HEK293 (cell line): ENCODE measurements at regions not wholly inside any gene's neighbourhood (a gene's known extent, or its start where the extent isn't known, plus 50 kb on each side); places are given as distances from the start of the nearest gene placed in this dataset.
"Not testable (repeated sequence)": the region's sequence is repeated elsewhere in the genome, so short reads cannot be mapped to it uniquely, and the experiment has no call there.

Experiments
- CTCF ChIA-PET: fragments of 350-600 bp; formaldehyde crosslinking; extraction: SDS; loops from one replicate; lab custom pipeline; 2021; ENCODE audit warnings: antibody characterized with exemption; lab: Yijun Ruan, JAX
- POLR2A ChIA-PET: fragments of 300-600 bp; formaldehyde crosslinking; extraction: SDS; loops from one replicate; lab custom pipeline; 2020; ENCODE audit warnings: antibody characterized with exemption, inconsistent platforms; lab: Yijun Ruan, JAX
- H3K27ac ChIP-seq: fragments of 200-500 bp; sonication (Bioruptor generic); 2 replicates; pipeline ENCODE4 v1.5.1; 2014; ENCODE audit warnings: low read depth, low read length, control low read depth, inconsistent platforms; ENCODE audit errors: extremely low read depth
- H3K36me3 ChIP-seq, 2 experiments: fragments of 200-500 bp in 1 of 2; sonication (Bioruptor generic) in 1 of 2; 1 replicate in 1 of 2; 2 replicates in 1 of 2; pipeline ENCODE4 v1.5.1; 2014 to 2017; ENCODE audit warnings: inconsistent platforms in 2 of 2, low read length in 2 of 2; ENCODE audit not compliant: control insufficient read depth in 2 of 2, insufficient read depth in 1 of 2
- H3K4me1 ChIP-seq: fragments of 200-500 bp; sonication (Bioruptor generic); 2 replicates; pipeline ENCODE4 v1.5.1; 2014; ENCODE audit warnings: mild to moderate bottlenecking, low read length, inconsistent platforms; ENCODE audit not compliant: control insufficient read depth, insufficient read depth
- H3K4me3 ChIP-seq: 2 replicates; pipeline ENCODE4 v1.5.1; 2011; ENCODE audit warnings: low read depth, mild to moderate bottlenecking, control low read depth, low read length, moderate library complexity
- H3K9me3 ChIP-seq: fragments of 200-500 bp; sonication (Bioruptor generic); 2 replicates; pipeline ENCODE4 v1.5.1; 2014; ENCODE audit warnings: low read depth, low read length, inconsistent platforms; ENCODE audit not compliant: control insufficient read depth, insufficient read depth
- AEBP2 ChIP-seq: fragments of 450-650 bp; formaldehyde crosslinking; IDR thresholded peaks from 2 replicates; pipeline ENCODE4 v1.5.1; 2016; ENCODE audit warnings: missing biosample characterization, missing genetic modification characterization, borderline replicate concordance
- EGR2 ChIP-seq: fragments of 450-650 bp; formaldehyde crosslinking; IDR thresholded peaks from 2 replicates; pipeline ENCODE4 v1.5.1; 2016; ENCODE audit warnings: low read depth, missing biosample characterization, missing genetic modification characterization
- INSM2 ChIP-seq: fragments of 450-650 bp; formaldehyde crosslinking; IDR thresholded peaks from 2 replicates; pipeline ENCODE4 v1.5.1; 2016; ENCODE audit warnings: missing biosample characterization, missing genetic modification characterization
- KLF16 ChIP-seq: fragments of 450-650 bp; formaldehyde crosslinking; IDR thresholded peaks from 2 replicates; pipeline ENCODE4 v1.5.1; 2017; ENCODE audit warnings: missing biosample characterization, missing genetic modification characterization
- MZF1 ChIP-seq: fragments of 450-650 bp; formaldehyde crosslinking; IDR thresholded peaks from 2 replicates; pipeline ENCODE4 v1.5.1; 2017; ENCODE audit warnings: missing biosample characterization, missing genetic modification characterization, borderline replicate concordance
- OSR2 ChIP-seq: fragments of 450-650 bp; formaldehyde crosslinking; IDR thresholded peaks from 2 replicates; pipeline ENCODE4 v1.5.1; 2016; ENCODE audit warnings: missing biosample characterization, missing genetic modification characterization
- SP2 ChIP-seq: fragments of 450-650 bp; formaldehyde crosslinking; IDR thresholded peaks from 2 replicates; pipeline ENCODE4 v1.5.1; 2016; ENCODE audit warnings: missing biosample characterization, missing genetic modification characterization
- ZBTB21 ChIP-seq: fragments of 450-650 bp; formaldehyde crosslinking; IDR thresholded peaks from 2 replicates; pipeline ENCODE4 v1.5.1; 2017; ENCODE audit warnings: missing biosample characterization, missing genetic modification characterization
- ZBTB6 ChIP-seq: fragments of 450-650 bp; formaldehyde crosslinking; IDR thresholded peaks from 2 replicates; pipeline ENCODE4 v1.5.1; 2017; ENCODE audit warnings: missing biosample characterization, missing genetic modification characterization
- ZNF155 ChIP-seq: fragments of 450-650 bp; formaldehyde crosslinking; IDR thresholded peaks from 2 replicates; pipeline ENCODE4 v1.5.1; 2016; ENCODE audit warnings: missing biosample characterization, missing genetic modification characterization
- ZNF19 ChIP-seq: fragments of 450-650 bp; formaldehyde crosslinking; IDR thresholded peaks from 2 replicates; pipeline ENCODE4; 2016; ENCODE audit warnings: missing biosample characterization, missing genetic modification characterization, low read depth
- ZNF423 ChIP-seq: fragments of 450-650 bp; formaldehyde crosslinking; IDR thresholded peaks from 2 replicates; pipeline ENCODE4 v1.5.1; 2016; ENCODE audit warnings: missing biosample characterization, missing genetic modification characterization
- ZNF48 ChIP-seq: fragments of 450-650 bp; formaldehyde crosslinking; IDR thresholded peaks from 2 replicates; pipeline ENCODE4 v1.5.1; 2016; ENCODE audit warnings: missing biosample characterization, missing genetic modification characterization
- ZNF549 ChIP-seq: fragments of 450-650 bp; IDR thresholded peaks from 2 replicates; pipeline ENCODE4 v1.5.1; 2018; ENCODE audit warnings: missing biosample characterization, missing genetic modification characterization, mild to moderate bottlenecking, inconsistent platforms, moderate library complexity
- ZNF558 ChIP-seq: fragments of 450-650 bp; formaldehyde crosslinking; IDR thresholded peaks from 2 replicates; pipeline ENCODE4 v1.5.1; 2016; ENCODE audit warnings: missing biosample characterization, missing genetic modification characterization
- ZNF560 ChIP-seq: fragments of 450-650 bp; formaldehyde crosslinking; IDR thresholded peaks from 2 replicates; pipeline ENCODE4 v1.5.1; 2017; ENCODE audit warnings: missing biosample characterization, missing genetic modification characterization, borderline replicate concordance
- ZNF792 ChIP-seq: fragments of 450-650 bp; formaldehyde crosslinking; IDR thresholded peaks from 2 replicates; pipeline ENCODE4 v1.5.1; 2016; ENCODE audit warnings: missing biosample characterization, missing genetic modification characterization
- TF ChIP-seq, protein P1 (sequence below): fragments of 450-650 bp; formaldehyde crosslinking; IDR thresholded peaks from 2 replicates; pipeline ENCODE4 v1.5.1; 2017; ENCODE audit warnings: missing biosample characterization, missing genetic modification characterization
- TF ChIP-seq, protein P2 (sequence below): fragments of 450-650 bp; formaldehyde crosslinking; IDR thresholded peaks from 2 replicates; pipeline ENCODE4 v1.5.1; 2016; ENCODE audit warnings: missing biosample characterization, missing genetic modification characterization

DNA sequence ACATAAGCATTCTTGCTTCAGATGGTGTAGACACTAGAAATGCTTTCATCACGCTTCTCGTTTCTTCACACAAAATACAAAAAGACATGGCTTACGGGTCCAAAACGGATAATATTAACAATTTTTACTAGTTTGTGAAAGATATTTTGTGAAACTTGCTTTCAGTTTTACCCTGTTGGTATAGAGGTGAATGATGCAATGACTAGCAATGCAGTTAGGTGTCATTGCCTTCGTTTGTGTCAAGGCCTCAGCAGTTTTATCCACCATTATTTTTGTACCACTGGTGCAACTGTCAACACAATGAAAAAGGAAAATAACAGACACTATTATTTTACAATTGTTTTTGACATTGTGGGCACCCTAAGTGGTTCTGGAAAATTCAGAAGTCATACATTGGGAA is 323.0 kb downstream of the FLRT2 start (continued):
- no peak for TF ChIP-seq ZBTB6 (tag by site-specific recombination)

DNA sequence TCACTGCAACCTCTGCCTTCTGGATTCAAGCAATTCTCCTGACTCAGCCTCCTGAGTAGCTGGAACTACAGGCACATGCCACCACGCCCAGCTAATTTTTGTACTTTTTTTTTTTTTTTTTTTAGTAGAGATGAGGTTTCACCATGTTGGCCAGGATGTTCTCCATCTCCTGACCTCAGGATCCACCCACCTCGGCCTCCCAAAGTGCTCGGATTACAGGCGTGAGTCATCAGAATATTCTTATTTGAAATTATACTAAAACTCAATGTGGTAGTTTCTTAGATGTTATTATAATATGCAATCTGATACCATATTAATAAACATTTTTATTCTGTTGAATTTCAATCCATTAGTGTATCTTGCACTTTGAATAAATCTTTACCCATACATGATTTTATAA is 322.2 kb downstream of the FLRT2 start:
- H3K36me3 ChIP-seq, H3K4me3 ChIP-seq, CTCF ChIA-PET, H3K9me3 ChIP-seq, H3K4me1 ChIP-seq, POLR2A ChIA-PET, H3K27ac ChIP-seq: not testable (repeated sequence)

- H3K9me3 ChIP-seq, CTCF ChIA-PET: not testable (repeated sequence)
These were observed 300.6 kb downstream of the FLRT2 start for GRCh38 chr14:85830549-85830948.

DNA sequence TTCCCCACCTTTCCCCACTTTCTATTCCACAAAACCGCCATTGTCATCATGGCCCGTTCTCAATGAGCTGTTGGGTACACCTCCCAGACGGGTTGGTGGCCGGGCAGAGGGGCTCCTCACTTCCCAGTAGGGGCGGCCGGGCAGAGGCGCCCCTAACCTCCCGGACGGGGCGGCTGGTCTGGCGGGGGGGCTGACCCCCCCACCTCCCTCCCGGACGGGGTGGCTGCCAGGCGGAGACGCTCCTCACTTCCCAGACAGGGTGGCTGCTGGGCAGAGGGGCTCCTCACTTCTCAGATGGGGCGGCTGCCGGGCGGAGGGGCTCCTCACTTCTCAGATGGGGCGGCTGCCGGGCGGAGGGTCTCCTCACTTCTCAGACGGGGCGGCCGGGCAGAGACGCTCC is 299.7 kb downstream of the FLRT2 start:
- POLR2A ChIA-PET, H3K27ac ChIP-seq, H3K9me3 ChIP-seq, H3K4me1 ChIP-seq, H3K4me3 ChIP-seq, H3K36me3 ChIP-seq, CTCF ChIA-PET: not testable (repeated sequence)

More at GRCh38 chr14:85830549-85830948, 300.6 kb downstream of the FLRT2 start:
- H3K4me3 ChIP-seq, POLR2A ChIA-PET, H3K36me3 ChIP-seq, H3K4me1 ChIP-seq, H3K27ac ChIP-seq: not testable (repeated sequence)

DNA sequence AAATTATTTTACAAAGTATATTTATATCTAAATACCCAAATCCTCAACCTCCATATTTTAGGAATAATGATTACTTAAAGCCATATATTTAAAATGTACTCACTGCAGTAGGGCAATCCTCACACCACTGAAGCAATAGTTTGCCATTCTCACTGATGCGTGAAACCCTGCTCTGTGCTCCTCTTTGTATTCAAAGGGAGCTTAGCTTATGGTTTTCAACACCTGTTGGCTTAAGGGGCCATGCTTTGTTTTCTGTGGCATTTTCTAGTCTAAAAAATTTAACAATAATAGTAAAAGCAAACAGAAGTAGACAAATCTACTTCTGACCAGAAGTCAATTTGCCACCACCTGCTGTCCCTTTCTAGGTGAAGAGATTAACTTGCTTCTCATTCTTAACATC is 294.6 kb downstream of the FLRT2 start:
- Histone ChIP-seq H3K4me1 (no peaks in the 10 kb centered on the region), H3K36me3 (no peaks in the 10 kb centered on the region), H3K27ac (no peak overlapping the region), H3K4me3 (no peak overlapping the region), H3K9me3 (no peaks in the 10 kb centered on the region)
- ChIA-PET POLR2A (no interaction called here), CTCF (no interaction called here)
- TF ChIP-seq, protein P1, sequence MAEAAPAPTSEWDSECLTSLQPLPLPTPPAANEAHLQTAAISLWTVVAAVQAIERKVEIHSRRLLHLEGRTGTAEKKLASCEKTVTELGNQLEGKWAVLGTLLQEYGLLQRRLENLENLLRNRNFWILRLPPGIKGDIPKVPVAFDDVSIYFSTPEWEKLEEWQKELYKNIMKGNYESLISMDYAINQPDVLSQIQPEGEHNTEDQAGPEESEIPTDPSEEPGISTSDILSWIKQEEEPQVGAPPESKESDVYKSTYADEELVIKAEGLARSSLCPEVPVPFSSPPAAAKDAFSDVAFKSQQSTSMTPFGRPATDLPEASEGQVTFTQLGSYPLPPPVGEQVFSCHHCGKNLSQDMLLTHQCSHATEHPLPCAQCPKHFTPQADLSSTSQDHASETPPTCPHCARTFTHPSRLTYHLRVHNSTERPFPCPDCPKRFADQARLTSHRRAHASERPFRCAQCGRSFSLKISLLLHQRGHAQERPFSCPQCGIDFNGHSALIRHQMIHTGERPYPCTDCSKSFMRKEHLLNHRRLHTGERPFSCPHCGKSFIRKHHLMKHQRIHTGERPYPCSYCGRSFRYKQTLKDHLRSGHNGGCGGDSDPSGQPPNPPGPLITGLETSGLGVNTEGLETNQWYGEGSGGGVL (tag by site-specific recombination): no peak
- no peak for TF ChIP-seq SP2 (tag by site-specific recombination)
- TF ChIP-seq AEBP2 (tag by site-specific recombination): no peak
- TF ChIP-seq EGR2 (tag by site-specific recombination): no peak
- no peak for TF ChIP-seq ZNF792
- TF ChIP-seq INSM2 (tag by site-specific recombination): no peak
- no peak for TF ChIP-seq KLF16 (tag by site-specific recombination)
- no peak for TF ChIP-seq ZNF19 (tag by site-specific recombination)
- TF ChIP-seq ZNF155 (tag by site-specific recombination): no peak
- TF ChIP-seq ZNF560 (tag by site-specific recombination): no peak
- TF ChIP-seq ZNF558 (tag by site-specific recombination): no peak
- TF ChIP-seq OSR2 (tag by site-specific recombination): no peak
- TF ChIP-seq ZNF423 (tag by site-specific recombination): no peak
- no peak for TF ChIP-seq ZBTB21 (tag by site-specific recombination)
- no peak for TF ChIP-seq ZNF48 (tag by site-specific recombination)
- TF ChIP-seq MZF1 (tag by site-specific recombination): no peak
- no peak for TF ChIP-seq ZNF549 (tag by site-specific recombination)
- TF ChIP-seq, protein P2, sequence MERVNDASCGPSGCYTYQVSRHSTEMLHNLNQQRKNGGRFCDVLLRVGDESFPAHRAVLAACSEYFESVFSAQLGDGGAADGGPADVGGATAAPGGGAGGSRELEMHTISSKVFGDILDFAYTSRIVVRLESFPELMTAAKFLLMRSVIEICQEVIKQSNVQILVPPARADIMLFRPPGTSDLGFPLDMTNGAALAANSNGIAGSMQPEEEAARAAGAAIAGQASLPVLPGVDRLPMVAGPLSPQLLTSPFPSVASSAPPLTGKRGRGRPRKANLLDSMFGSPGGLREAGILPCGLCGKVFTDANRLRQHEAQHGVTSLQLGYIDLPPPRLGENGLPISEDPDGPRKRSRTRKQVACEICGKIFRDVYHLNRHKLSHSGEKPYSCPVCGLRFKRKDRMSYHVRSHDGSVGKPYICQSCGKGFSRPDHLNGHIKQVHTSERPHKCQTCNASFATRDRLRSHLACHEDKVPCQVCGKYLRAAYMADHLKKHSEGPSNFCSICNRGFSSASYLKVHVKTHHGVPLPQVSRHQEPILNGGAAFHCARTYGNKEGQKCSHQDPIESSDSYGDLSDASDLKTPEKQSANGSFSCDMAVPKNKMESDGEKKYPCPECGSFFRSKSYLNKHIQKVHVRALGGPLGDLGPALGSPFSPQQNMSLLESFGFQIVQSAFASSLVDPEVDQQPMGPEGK (tag by site-specific recombination): no peak
